Loucy (cell line): ENCODE measurements at regions not wholly inside any gene's neighbourhood (a gene's known extent, or its start where the extent isn't known, plus 50 kb on each side); places are given as distances from the start of the nearest gene placed in this dataset.

ENCODE experiments used
- H2AFZ ChIP-seq: fragments of 200-600 bp; sonication (generic); 2 replicates; pipeline ENCODE4 v1.6.0; 2016; ENCODE audit warnings: antibody characterized with exemption, mild to moderate bottlenecking, low read length, moderate library complexity
- H3F3A ChIP-seq: fragments of 200-600 bp; 2 replicates; pipeline ENCODE4 v1.6.0; 2016; ENCODE audit warnings: antibody characterized with exemption, low read depth, mild to moderate bottlenecking
- H3K27me3 ChIP-seq: fragments of 200-600 bp; sonication (generic); 2 replicates; pipeline ENCODE4 v1.6.1; 2014; ENCODE audit warnings: low read length, mild to moderate bottlenecking; ENCODE audit not compliant: insufficient read depth, poor library complexity, severe bottlenecking
- H3K36me3 ChIP-seq: fragments of 200-600 bp; sonication (generic); 2 replicates; pipeline ENCODE4 v1.6.1; 2016; ENCODE audit warnings: low read length; ENCODE audit not compliant: insufficient read depth
- H3K4me1 ChIP-seq: fragments of 200-600 bp; sonication (generic); 2 replicates; pipeline ENCODE4 v1.5.1; 2014; ENCODE audit warnings: low read length, mild to moderate bottlenecking; ENCODE audit not compliant: insufficient read depth, poor library complexity, severe bottlenecking
- H3K4me2 ChIP-seq: fragments of 200-600 bp; sonication (generic); 2 replicates; pipeline ENCODE4 v1.6.0; 2014; ENCODE audit warnings: antibody characterized with exemption, low read length, low read depth, mild to moderate bottlenecking; ENCODE audit not compliant: poor library complexity, severe bottlenecking
- H3K4me3 ChIP-seq: fragments of 200-600 bp; sonication (generic); 2 replicates; pipeline ENCODE4 v1.5.1; 2014; ENCODE audit warnings: low read length, mild to moderate bottlenecking, mixed read lengths; ENCODE audit not compliant: poor library complexity, severe bottlenecking
- H3K79me2 ChIP-seq: fragments of 200-600 bp; sonication (generic); 2 replicates; pipeline ENCODE4 v1.6.1; 2014; ENCODE audit warnings: low read length; ENCODE audit not compliant: insufficient read depth
- H3K9ac ChIP-seq: fragments of 200-600 bp; sonication (generic); 2 replicates; pipeline ENCODE4 v1.6.0; 2014; ENCODE audit warnings: mild to moderate bottlenecking, low read depth, low read length, moderate library complexity; ENCODE audit not compliant: poor library complexity, severe bottlenecking
- H3K9me2 ChIP-seq: fragments of 200-600 bp; sonication (generic); replicated peaks from 2 replicates; pipeline ENCODE4 v1.6.1; 2016; ENCODE audit warnings: low read depth, low read length, mixed read lengths
- H3K9me3 ChIP-seq: fragments of 200-600 bp; sonication (generic); 2 replicates; pipeline ENCODE4 v1.6.1; 2014; ENCODE audit warnings: mild to moderate bottlenecking, antibody characterized with exemption, low read length, low read depth; ENCODE audit not compliant: insufficient read depth
- H4K20me1 ChIP-seq: fragments of 200-600 bp; sonication (generic); 2 replicates; pipeline ENCODE4 v1.6.0; 2014; ENCODE audit warnings: antibody characterized with exemption, low read length, mild to moderate bottlenecking; ENCODE audit not compliant: insufficient read depth, poor library complexity, severe bottlenecking
- CTCF ChIP-seq: fragments of 200-600 bp; sonication (generic); conservative IDR thresholded peaks from 2 replicates; pipeline ENCODE4 v1.5.1; 2014; ENCODE audit warnings: mild to moderate bottlenecking, antibody characterized with exemption, low read length
- EZH2phosphoT487 ChIP-seq: fragments of 200-600 bp; IDR thresholded peaks from 2 replicates; pipeline ENCODE4 v1.6.1; 2018; ENCODE audit warnings: antibody characterized with exemption, mild to moderate bottlenecking, moderate library complexity, borderline replicate concordance

GRCh38 chrX:139211568-139212182 is 318.9 kb upstream of the F9 start:
- no peaks in the 10 kb centered on the region for H3K36me3 ChIP-seq
- H3K79me2 ChIP-seq = no peaks in the 10 kb centered on the region
- no peak overlapping the region for H2AFZ ChIP-seq
- TF ChIP-seq EZH2phosphoT487 (no peak), CTCF (no peak)
- H3K27me3 ChIP-seq = no peaks in the 10 kb centered on the region
- no peaks in the 10 kb centered on the region for H3F3A ChIP-seq
- no peaks in the 10 kb centered on the region for H4K20me1 ChIP-seq
- H3K4me2 ChIP-seq = no peak overlapping the region
- no peaks in the 10 kb centered on the region for H3K4me1 ChIP-seq
- no peaks in the 10 kb centered on the region for H3K9me3 ChIP-seq
- H3K9ac ChIP-seq = no peak overlapping the region
- H3K9me2 ChIP-seq = no peaks in the 10 kb centered on the region
- H3K4me3 ChIP-seq = no peak overlapping the region

DNA sequence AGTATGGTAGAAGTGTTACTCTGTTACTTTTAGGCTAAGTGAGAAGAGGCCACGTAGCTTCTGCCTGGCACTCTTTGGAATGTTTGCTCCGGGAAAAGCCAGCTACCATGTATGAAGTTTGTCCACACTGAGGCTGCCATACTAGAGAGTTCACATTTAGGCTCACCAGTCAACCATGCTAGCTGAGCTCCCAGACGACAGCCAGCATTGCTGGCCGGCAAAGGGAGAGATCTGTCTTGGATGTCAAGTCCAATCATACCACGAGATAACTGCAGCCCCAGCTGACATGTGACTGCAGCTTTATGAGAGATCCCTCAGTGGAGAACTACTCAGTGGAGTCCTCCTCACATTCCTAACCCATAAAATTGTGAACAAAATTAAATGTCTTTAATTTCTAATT is 321.2 kb upstream of the F9 start:
- Histone ChIP-seq H4K20me1 (no peaks in the 10 kb centered on the region), H3K9me2 (no peaks in the 10 kb centered on the region), H3F3A (no peaks in the 10 kb centered on the region), H3K27me3 (no peaks in the 10 kb centered on the region), H3K4me1 (no peaks in the 10 kb centered on the region), H3K9ac (no peak overlapping the region), H3K4me3 (no peak overlapping the region), H3K4me2 (no peak overlapping the region), H2AFZ (no peak overlapping the region), H3K36me3 (no peaks in the 10 kb centered on the region), H3K79me2 (no peaks in the 10 kb centered on the region), H3K9me3 (no peaks in the 10 kb centered on the region)
- no peak for TF ChIP-seq EZH2phosphoT487
- no peak for TF ChIP-seq CTCF

- Histone ChIP-seq H3K36me3 (no peaks in the 10 kb centered on the region), H3K4me3 (no peak overlapping the region), H3K9me3 (no peaks in the 10 kb centered on the region), H3K9me2 (no peaks in the 10 kb centered on the region), H3K4me1 (no peaks in the 10 kb centered on the region), H3K27me3 (no peaks in the 10 kb centered on the region), H2AFZ (no peak overlapping the region), H3K79me2 (no peaks in the 10 kb centered on the region), H4K20me1 (no peaks in the 10 kb centered on the region), H3K4me2 (no peak overlapping the region), H3K9ac (no peak overlapping the region), H3F3A (no peaks in the 10 kb centered on the region)
- TF ChIP-seq CTCF (no peak), EZH2phosphoT487 (no peak)
These were observed 322.9 kb upstream of the F9 start for GRCh38 chrX:139207655-139208054.
